ENCODE measurements at regions not wholly inside any gene's neighbourhood (a gene's known extent, or its start where the extent isn't known, plus 50 kb on each side); places are given as distances from the start of the nearest gene placed in this dataset.

- DNase-seq (ENCODE audit: low read depth in 1 of 2, low spot score in 1 of 2) = no peak
Observed at GRCh38 chr5:158413122-158413680, 554.3 kb upstream of the CLINT1 start.

GRCh38 chr5:158410976-158411375 is 552.0 kb upstream of the CLINT1 start:
- no peak for DNase-seq (ENCODE audit: low read depth in 1 of 2, low spot score in 1 of 2)

- DNase-seq (ENCODE audit: low read depth in 1 of 2, low spot score in 1 of 2) = no peak
Observed at GRCh38 chr5:158409507-158409906, 550.6 kb upstream of the CLINT1 start.

- no peak for DNase-seq (ENCODE audit: low read depth in 1 of 2, low spot score in 1 of 2)
Observed at GRCh38 chr5:158407824-158408195, 548.9 kb upstream of the CLINT1 start.

- no peak for DNase-seq (ENCODE audit: low read depth in 1 of 2, low spot score in 1 of 2)
Observed at GRCh38 chr5:158406884-158407823, 548.2 kb upstream of the CLINT1 start.

GRCh38 chr5:158398360-158399201 is 539.6 kb upstream of the CLINT1 start:
- DNase-seq (ENCODE audit: low read depth in 1 of 2, low spot score in 1 of 2) = no peak

GRCh38 chr5:158397278-158397677 is 538.3 kb upstream of the CLINT1 start:
- DNase-seq (ENCODE audit: low read depth in 1 of 2, low spot score in 1 of 2) = no peak

GRCh38 chr5:158394102-158394501 is 535.2 kb upstream of the CLINT1 start:
- DNase-seq (ENCODE audit: low read depth in 1 of 2, low spot score in 1 of 2) = no peak

- DNase-seq (ENCODE audit: low read depth in 1 of 2, low spot score in 1 of 2) = no peak
Observed at GRCh38 chr5:158393457-158393856, 534.5 kb upstream of the CLINT1 start.

GRCh38 chr5:158392753-158393152 is 533.8 kb upstream of the CLINT1 start:
- DNase-seq (ENCODE audit: low read depth in 1 of 2, low spot score in 1 of 2) = no peak

- no peak for DNase-seq (ENCODE audit: low read depth in 1 of 2, low spot score in 1 of 2)
Observed at GRCh38 chr5:158390577-158390976, 531.6 kb upstream of the CLINT1 start.

GRCh38 chr5:158389786-158390185 is 530.8 kb upstream of the CLINT1 start:
- DNase-seq (ENCODE audit: low read depth in 1 of 2, low spot score in 1 of 2) = no peak

- no peak for DNase-seq (ENCODE audit: low read depth in 1 of 2, low spot score in 1 of 2)
Observed at GRCh38 chr5:158388021-158388420, 529.1 kb upstream of the CLINT1 start.

- DNase-seq (ENCODE audit: low read depth in 1 of 2, low spot score in 1 of 2) = no peak
Observed at GRCh38 chr5:158387499-158387898, 528.6 kb upstream of the CLINT1 start.

GRCh38 chr5:158385982-158386381 is 527.0 kb upstream of the CLINT1 start:
- DNase-seq (ENCODE audit: low read depth in 1 of 2, low spot score in 1 of 2) = no peak

GRCh38 chr5:158384535-158385481 is 525.9 kb upstream of the CLINT1 start:
- no peak for DNase-seq (ENCODE audit: low read depth in 1 of 2, low spot score in 1 of 2)

GRCh38 chr5:158383486-158383885 is 524.5 kb upstream of the CLINT1 start:
- no peak for DNase-seq (ENCODE audit: low read depth in 1 of 2, low spot score in 1 of 2)

GRCh38 chr5:158382473-158382872 is 523.5 kb upstream of the CLINT1 start:
- no peak for DNase-seq (ENCODE audit: low read depth in 1 of 2, low spot score in 1 of 2)

GRCh38 chr5:158381614-158382160 is 522.7 kb upstream of the CLINT1 start:
- no peak for DNase-seq (ENCODE audit: low read depth in 1 of 2, low spot score in 1 of 2)

GRCh38 chr5:158380661-158381060 is 521.7 kb upstream of the CLINT1 start:
- no peak for DNase-seq (ENCODE audit: low read depth in 1 of 2, low spot score in 1 of 2)
